Thymus (tissue), 11 donors: ENCODE measurements at regions not wholly inside any gene's neighbourhood (a gene's known extent, or its start where the extent isn't known, plus 50 kb on each side); places are given as distances from the start of the nearest gene placed in this dataset.

Experiments
- DNase-seq, 9 donors: peaks; one replicate each; pipeline ENCODE4 v3.0.0-alpha.2; 2013; ENCODE audit warnings: low spot score in 9 of 9, low read depth in 6 of 9, missing footprints in 1 of 9
- H3K27ac ChIP-seq, 2 donors: one replicate each; pipeline ENCODE4 v1.5.1; 2013; ENCODE audit warnings: control low read depth in 1 of 2, low read depth in 1 of 2, low read length in 1 of 2, mild to moderate bottlenecking in 1 of 2, moderate library complexity in 1 of 2
- H3K27me3 ChIP-seq, 2 donors: one replicate each; pipeline ENCODE4 v1.5.1; 2013; ENCODE audit warnings: low read length in 1 of 2; ENCODE audit not compliant: control insufficient read depth in 2 of 2, insufficient read depth in 1 of 2
- H3K36me3 ChIP-seq, 2 donors: one replicate each; pipeline ENCODE4 v1.5.1; 2013; ENCODE audit warnings: low read length in 1 of 2, mild to moderate bottlenecking in 1 of 2, moderate library complexity in 1 of 2; ENCODE audit not compliant: control insufficient read depth in 2 of 2, insufficient read depth in 2 of 2
- H3K4me1 ChIP-seq, 2 donors: one replicate each; pipeline ENCODE4 v1.5.1; 2013; ENCODE audit warnings: low read length in 2 of 2; ENCODE audit not compliant: control insufficient read depth in 2 of 2, insufficient read depth in 2 of 2
- H3K4me3 ChIP-seq, 2 donors: one replicate each; pipeline ENCODE4 v1.5.1; 2013; ENCODE audit warnings: low read length in 2 of 2, control low read depth in 1 of 2, mild to moderate bottlenecking in 1 of 2
- H3K9me3 ChIP-seq, 2 donors: one replicate each; pipeline ENCODE4 v1.5.1; 2013; ENCODE audit warnings: low read length in 1 of 2, mild to moderate bottlenecking in 1 of 2; ENCODE audit not compliant: control insufficient read depth in 2 of 2, insufficient read depth in 1 of 2
- WGBS: extraction: QIAGEN DNeasy Blood & Tissue Kit; methylation state at CpG from one replicate; pipeline ENCODE4 v1.1.7; 2013; 5-methylcytosine and 5-hydroxymethylcytosine counted together
- donor health status: healthy.

DNA sequence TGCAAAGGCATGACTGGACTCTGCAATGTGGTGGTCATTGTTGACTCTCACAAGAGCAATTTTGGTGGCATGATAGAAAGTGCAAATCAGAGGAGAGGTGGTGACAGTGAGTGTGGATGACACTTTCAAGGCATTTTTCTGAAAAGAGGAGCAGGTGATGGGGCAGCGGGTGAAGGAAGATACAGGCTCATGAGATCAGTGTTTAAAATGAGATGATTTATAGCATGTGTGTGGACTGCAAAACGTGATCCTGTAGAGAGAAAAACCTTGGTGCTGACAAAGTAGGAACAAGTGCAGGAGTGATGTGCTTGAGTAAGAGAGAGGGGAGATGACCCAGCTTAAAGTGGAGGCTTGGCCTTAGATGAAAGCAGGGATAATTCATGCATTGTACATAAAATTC lies 171.2 kb upstream of the PPP2R2B start:
- H3K27ac ChIP-seq, result no peak overlapping the region
- H3K27me3 ChIP-seq, result no peaks in the 10 kb centered on the region
- no peaks in the 10 kb centered on the region for H3K9me3 ChIP-seq
- 72% methylated on average over 2 of the region's 2 CpGs for WGBS
- no peak for DNase-seq
- H3K4me3 ChIP-seq, result no peak overlapping the region
- no peaks in the 10 kb centered on the region for H3K36me3 ChIP-seq
- H3K4me1 ChIP-seq, result no peaks in the 10 kb centered on the region

DNA sequence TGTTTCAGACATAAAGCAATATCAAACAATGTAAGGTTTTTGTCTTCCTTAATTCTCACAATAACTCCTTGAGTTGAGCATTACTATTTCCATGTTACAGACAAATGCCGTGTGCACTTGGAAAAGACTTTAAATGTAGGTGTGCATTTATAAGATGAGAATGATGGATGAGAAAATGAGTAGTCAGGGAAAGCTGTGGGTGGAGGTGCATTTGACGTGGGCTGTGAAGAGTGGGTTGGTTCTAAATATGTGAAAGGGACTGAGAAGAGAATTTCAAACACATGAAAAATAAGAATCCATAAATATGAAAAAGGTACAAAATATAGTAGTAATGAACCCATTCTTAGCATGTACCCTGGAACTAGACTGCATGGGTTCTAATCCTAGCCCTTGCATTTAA lies 171.6 kb upstream of the PPP2R2B start:
- 91% methylated on average over 2 of the region's 2 CpGs for WGBS
- H3K4me3 ChIP-seq, result no peak overlapping the region
- no peaks in the 10 kb centered on the region for H3K27me3 ChIP-seq
- no peaks in the 10 kb centered on the region for H3K36me3 ChIP-seq
- no peak overlapping the region for H3K27ac ChIP-seq
- DNase-seq, result no peak
- H3K9me3 ChIP-seq, result no peaks in the 10 kb centered on the region
- H3K4me1 ChIP-seq, result no peaks in the 10 kb centered on the region

DNA sequence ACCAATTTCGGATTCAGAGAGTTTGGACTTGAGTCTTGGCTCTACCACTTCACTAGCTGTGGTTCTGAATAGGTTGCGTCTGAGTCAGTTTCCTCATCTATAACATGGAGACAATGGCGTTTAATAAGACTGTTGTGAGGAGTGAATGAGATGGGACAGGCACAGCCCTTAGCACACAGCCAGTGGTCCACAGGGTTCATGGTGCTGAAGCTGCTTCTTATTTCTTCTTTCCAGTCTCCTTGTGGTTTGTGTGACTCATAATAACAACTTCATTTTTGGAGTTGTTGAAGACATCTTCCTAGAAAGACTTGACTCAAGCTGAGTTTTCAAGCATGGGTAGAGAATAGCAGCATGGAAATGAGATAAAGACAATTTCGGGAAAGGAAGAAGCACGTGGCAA lies 172.6 kb upstream of the PPP2R2B start:
- no peaks in the 10 kb centered on the region for H3K36me3 ChIP-seq
- H3K4me3 ChIP-seq, result no peak overlapping the region
- WGBS, result 90% methylated on average over 5 of the region's 5 CpGs
- no peak overlapping the region for H3K27ac ChIP-seq
- H3K4me1 ChIP-seq, result no peaks in the 10 kb centered on the region
- no peak for DNase-seq
- no peaks in the 10 kb centered on the region for H3K27me3 ChIP-seq
- no peaks in the 10 kb centered on the region for H3K9me3 ChIP-seq

DNA sequence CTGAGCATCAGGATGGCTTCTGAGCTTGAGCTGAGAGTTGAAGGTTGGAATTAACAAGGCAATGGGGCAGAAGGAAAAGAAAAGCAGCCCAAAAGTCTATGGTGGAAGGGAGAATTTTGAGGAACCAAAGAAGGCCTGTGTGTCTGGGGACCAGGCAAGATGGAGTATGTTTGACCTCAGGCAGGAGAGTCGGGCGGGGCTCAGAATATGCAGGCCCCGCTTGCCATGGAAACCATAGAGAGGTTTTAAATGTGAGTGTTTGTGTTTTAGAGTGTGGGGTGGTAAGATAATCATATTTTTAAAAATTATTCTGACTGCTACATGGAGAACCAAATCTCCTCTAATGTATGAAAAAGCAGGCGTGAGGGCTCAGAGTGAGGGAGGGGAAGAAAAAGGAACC lies 174.0 kb upstream of the PPP2R2B start:
- Histone ChIP-seq H3K27ac (no peak overlapping the region), H3K36me3 (no peaks in the 10 kb centered on the region), H3K9me3 (no peaks in the 10 kb centered on the region), H3K4me1 (no peaks in the 10 kb centered on the region), H3K27me3 (no peaks in the 10 kb centered on the region), H3K4me3 (no peak overlapping the region)
- WGBS, result 98% methylated on average over 4 of the region's 4 CpGs
- no peak for DNase-seq

DNA sequence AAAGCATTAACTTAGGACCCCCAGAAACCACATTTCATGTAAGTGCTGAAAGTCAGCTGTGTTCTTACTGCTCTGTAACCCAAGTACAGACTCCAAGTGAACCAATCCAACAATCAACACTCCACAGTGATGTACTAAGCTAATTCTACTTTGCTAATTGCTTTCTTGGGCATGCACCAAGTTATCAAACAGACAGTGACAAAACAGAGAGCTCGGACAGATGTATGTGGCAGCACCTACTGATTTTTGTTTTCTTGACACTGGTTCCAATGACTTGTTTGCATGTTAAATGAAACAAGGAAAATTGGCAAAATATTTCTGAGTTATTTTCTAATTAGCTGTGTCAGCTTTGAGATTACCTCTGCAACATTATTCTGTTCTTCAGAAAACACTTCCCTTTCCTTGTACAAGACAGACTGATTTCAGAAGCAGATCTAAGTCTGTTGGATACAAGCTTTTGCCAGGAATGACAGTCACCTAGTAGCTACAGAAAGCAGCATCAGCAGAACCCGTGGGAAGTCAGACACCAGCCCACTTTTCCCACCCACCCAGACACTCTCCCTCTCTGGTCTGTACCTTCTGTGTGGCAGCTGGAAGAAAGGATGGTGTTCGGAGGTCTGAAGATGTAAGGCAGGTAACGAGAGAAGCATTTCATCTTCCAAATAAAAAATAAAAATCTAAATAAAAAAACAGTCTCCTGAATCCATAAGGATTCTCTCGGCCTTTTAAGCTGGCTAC lies 176.7 kb upstream of the PPP2R2B start:
- Histone ChIP-seq H3K36me3 (no peaks in the 10 kb centered on the region), H3K4me3 (no peak overlapping the region), H3K27me3 (no peaks in the 10 kb centered on the region), H3K27ac (no peak overlapping the region), H3K9me3 (no peaks in the 10 kb centered on the region), H3K4me1 (no peaks in the 10 kb centered on the region)
- no peak for DNase-seq
- WGBS, result 69% methylated on average over 5 of the region's 5 CpGs

DNA sequence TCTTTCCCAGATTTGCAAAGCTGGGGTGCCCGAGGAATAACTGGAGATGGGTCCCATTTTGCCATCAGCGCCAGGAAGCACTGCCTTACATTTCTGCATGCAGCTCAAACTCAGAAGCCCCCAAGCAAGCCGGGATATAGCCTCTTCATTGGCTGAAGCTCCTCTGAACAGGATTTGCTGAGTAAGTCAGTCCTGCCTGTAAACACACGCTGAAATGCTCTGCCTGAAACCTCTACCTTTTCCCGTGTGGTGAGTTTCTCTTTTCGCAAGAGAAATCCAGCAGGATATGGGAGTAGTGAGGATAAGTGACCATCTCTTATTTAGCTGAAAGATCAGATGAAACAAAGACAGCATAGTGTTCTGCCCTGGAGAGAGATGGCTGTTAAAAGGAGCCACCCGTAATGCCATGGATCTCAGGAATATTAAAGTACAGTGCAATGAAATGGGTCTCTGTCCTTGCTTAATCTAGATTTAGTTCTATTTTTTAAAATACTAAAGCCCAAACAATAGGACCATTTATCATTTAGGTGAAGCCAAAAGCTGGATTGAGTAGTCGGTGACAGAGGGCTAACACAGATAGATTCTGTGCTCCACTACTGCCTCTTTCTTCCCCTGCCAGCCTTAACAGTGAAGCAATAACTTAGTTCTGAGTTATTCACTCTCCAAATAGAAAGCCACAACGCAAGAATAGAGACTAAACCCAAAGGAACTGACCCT lies 177.5 kb upstream of the PPP2R2B start:
- no peak for DNase-seq
- Histone ChIP-seq H3K27ac (no peak overlapping the region), H3K36me3 (no peaks in the 10 kb centered on the region), H3K9me3 (no peaks in the 10 kb centered on the region), H3K4me1 (no peaks in the 10 kb centered on the region), H3K27me3 (no peaks in the 10 kb centered on the region), H3K4me3 (no peak overlapping the region)
- WGBS, result 50% methylated on average over 9 of the region's 9 CpGs

DNA sequence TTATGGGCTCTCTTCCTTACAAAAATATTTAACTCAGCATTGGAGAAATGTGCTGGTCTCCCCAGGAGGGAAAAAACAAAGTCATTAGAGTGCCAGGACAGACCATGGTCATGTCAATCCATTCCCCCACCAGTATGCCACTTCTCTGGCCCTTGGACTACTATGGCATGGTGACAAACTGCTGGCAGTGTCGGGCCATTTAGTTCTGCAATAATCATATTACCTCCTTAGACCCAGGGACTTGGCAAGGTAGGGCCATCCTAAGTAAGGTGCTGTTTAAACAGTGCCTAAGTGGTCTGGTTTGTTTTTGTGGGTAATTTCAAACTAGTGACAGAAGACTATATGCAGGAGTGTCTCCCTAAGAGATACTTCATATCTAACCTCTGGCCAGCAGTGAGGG lies 177.8 kb upstream of the STK32A start:
- H3K4me1 ChIP-seq, result no peaks in the 10 kb centered on the region
- H3K27me3 ChIP-seq, result no peaks in the 10 kb centered on the region
- 89% methylated on average over 1 of the region's 1 CpG for WGBS
- DNase-seq, result no peak
- no peaks in the 10 kb centered on the region for H3K36me3 ChIP-seq
- no peak overlapping the region for H3K4me3 ChIP-seq
- no peaks in the 10 kb centered on the region for H3K9me3 ChIP-seq
- H3K27ac ChIP-seq, result no peak overlapping the region

DNA sequence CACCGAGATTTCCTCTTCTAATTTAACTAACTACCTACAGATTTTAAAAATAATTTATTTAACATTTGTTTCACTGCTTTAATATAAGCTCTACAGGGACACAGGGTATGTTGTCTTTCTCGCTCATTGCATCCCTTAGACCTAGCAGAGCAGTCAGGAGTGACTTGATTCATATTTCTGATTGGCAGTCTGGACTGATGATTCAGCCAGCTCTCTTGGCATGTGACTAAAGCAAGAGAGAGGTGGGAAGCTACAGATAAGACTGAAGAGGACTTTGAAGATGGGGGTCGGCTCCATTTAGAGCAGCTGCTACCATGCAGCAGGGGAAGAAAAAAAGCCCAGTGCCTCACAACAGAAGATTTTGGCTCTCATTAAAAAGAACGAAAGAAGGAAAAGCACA lies 173.4 kb upstream of the STK32A start:
- no peaks in the 10 kb centered on the region for H3K9me3 ChIP-seq
- H3K4me3 ChIP-seq, result no peak overlapping the region
- DNase-seq, result no peak
- H3K36me3 ChIP-seq, result no peaks in the 10 kb centered on the region
- no peak overlapping the region for H3K27ac ChIP-seq
- H3K27me3 ChIP-seq, result no peaks in the 10 kb centered on the region
- H3K4me1 ChIP-seq, result no peaks in the 10 kb centered on the region
- WGBS, result 76% methylated on average over 4 of the region's 4 CpGs

DNA sequence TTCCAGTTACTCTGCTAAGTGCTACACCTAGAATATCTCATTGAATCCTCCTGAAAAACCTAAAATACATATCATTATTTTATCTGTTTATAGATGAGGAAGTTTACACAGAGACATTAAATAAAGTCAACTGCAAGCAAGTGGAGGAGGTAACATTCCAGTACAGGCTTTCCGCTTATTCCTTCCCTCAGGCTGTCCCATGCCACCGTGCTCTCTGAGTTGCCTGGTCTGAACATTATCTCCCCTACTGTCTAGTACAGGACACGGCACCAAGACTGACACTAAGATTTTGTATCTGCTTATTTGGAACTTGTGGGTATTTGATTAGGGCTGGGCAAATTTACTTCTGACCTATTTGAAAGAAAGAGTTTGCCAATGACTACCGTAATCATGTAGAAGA lies 172.4 kb upstream of the STK32A start:
- Histone ChIP-seq H3K27ac (no peak overlapping the region), H3K4me3 (no peak overlapping the region), H3K9me3 (no peaks in the 10 kb centered on the region), H3K4me1 (no peaks in the 10 kb centered on the region), H3K36me3 (no peaks in the 10 kb centered on the region), H3K27me3 (no peaks in the 10 kb centered on the region)
- 94% methylated on average over 4 of the region's 4 CpGs for WGBS
- no peak for DNase-seq
